ENCODE measurements at regions not wholly inside any gene's neighbourhood (a gene's known extent, or its start where the extent isn't known, plus 50 kb on each side); places are given as distances from the start of the nearest gene placed in this dataset.
"Not testable (repeated sequence)": the region's sequence is repeated elsewhere in the genome, so short reads cannot be mapped to it uniquely, and the experiment has no call there.

GRCh38 chr6:121868206-121868605 is 432.8 kb downstream of the GJA1 start:
- Mint-ChIP-seq H3K27ac (no peak overlapping the region), H3K4me3 (no peak overlapping the region), H3K27me3 (no peaks in the 10 kb centered on the region), H3K9me3 (peaks cover 4% of the 10 kb centered on the region), H3K4me1 (ENCODE audit: low read depth in 2 of 2) (no peaks in the 10 kb centered on the region), H3K36me3 (peaks cover 4% of the 10 kb centered on the region)
- ATAC-seq = no peak
- DNase-seq (ENCODE audit: low spot score) = no peak

- Mint-ChIP-seq H3K4me1 (ENCODE audit: low read depth in 2 of 2) (no peaks in the 10 kb centered on the region), H3K36me3 (peaks cover 4% of the 10 kb centered on the region), H3K27ac (no peak overlapping the region), H3K27me3 (no peaks in the 10 kb centered on the region), H3K9me3 (peaks cover 7% of the 10 kb centered on the region), H3K4me3 (no peak overlapping the region)
- no peak for ATAC-seq
- no peak for DNase-seq (ENCODE audit: low spot score)
Observed at GRCh38 chr6:121873595-121873994, 438.1 kb downstream of the GJA1 start.

- Mint-ChIP-seq H3K4me1 (ENCODE audit: low read depth in 2 of 2) (no peaks in the 10 kb centered on the region), H3K4me3 (no peak overlapping the region), H3K36me3 (peaks cover 4% of the 10 kb centered on the region), H3K27me3 (no peaks in the 10 kb centered on the region), H3K9me3 (peaks cover 10% of the 10 kb centered on the region), H3K27ac (no peak overlapping the region)
- ATAC-seq = no peak
- DNase-seq (ENCODE audit: low spot score) = no peak
Observed at GRCh38 chr6:121876721-121877120, 441.3 kb downstream of the GJA1 start.

GRCh38 chr6:121879149-121879548 is 443.7 kb downstream of the GJA1 start:
- Mint-ChIP-seq H3K36me3 (no peaks in the 10 kb centered on the region), H3K9me3 (peaks cover 5% of the 10 kb centered on the region), H3K4me3 (no peak overlapping the region), H3K27me3 (no peaks in the 10 kb centered on the region), H3K27ac (no peak overlapping the region), H3K4me1 (ENCODE audit: low read depth in 2 of 2) (no peaks in the 10 kb centered on the region)
- DNase-seq (ENCODE audit: low spot score) = no peak
- ATAC-seq = no peak

- Mint-ChIP-seq H3K4me3 (no peak overlapping the region), H3K27ac (no peak overlapping the region), H3K36me3 (no peaks in the 10 kb centered on the region), H3K4me1 (ENCODE audit: low read depth in 2 of 2) (no peaks in the 10 kb centered on the region), H3K27me3 (no peaks in the 10 kb centered on the region), H3K9me3 (peaks cover 15% of the 10 kb centered on the region)
- ATAC-seq = no peak
- DNase-seq (ENCODE audit: low spot score) = no peak
Observed at GRCh38 chr6:121880831-121881230, 445.4 kb downstream of the GJA1 start.

GRCh38 chr6:121881974-121882667 is 446.7 kb downstream of the GJA1 start:
- no peak for ATAC-seq
- Mint-ChIP-seq H3K27ac (no peak overlapping the region), H3K36me3 (no peaks in the 10 kb centered on the region), H3K4me3 (no peak overlapping the region), H3K9me3 (peaks cover 16% of the 10 kb centered on the region), H3K27me3 (no peaks in the 10 kb centered on the region), H3K4me1 (ENCODE audit: low read depth in 2 of 2) (no peaks in the 10 kb centered on the region)
- DNase-seq (ENCODE audit: low spot score) = no peak

- Mint-ChIP-seq H3K36me3 (no peaks in the 10 kb centered on the region), H3K4me3 (no peak overlapping the region), H3K4me1 (ENCODE audit: low read depth in 2 of 2) (no peaks in the 10 kb centered on the region), H3K27me3 (no peaks in the 10 kb centered on the region), H3K27ac (no peak overlapping the region), H3K9me3 (peaks cover 10% of the 10 kb centered on the region)
- no peak for ATAC-seq
- no peak for DNase-seq (ENCODE audit: low spot score)
Observed at GRCh38 chr6:121884091-121884490, 448.6 kb downstream of the GJA1 start.

GRCh38 chr6:121884620-121885019 is 449.2 kb downstream of the GJA1 start:
- no peaks in the 10 kb centered on the region for H3K27me3 Mint-ChIP-seq
- no peaks in the 10 kb centered on the region for H3K36me3 Mint-ChIP-seq
- no peak overlapping the region for H3K27ac Mint-ChIP-seq
- no peak for DNase-seq (ENCODE audit: low spot score)
- ATAC-seq = no peak
- no peak overlapping the region for H3K4me3 Mint-ChIP-seq
- H3K4me1 Mint-ChIP-seq (ENCODE audit: low read depth in 2 of 2) = no peaks in the 10 kb centered on the region
- H3K9me3 Mint-ChIP-seq = peaks cover 10% of the 10 kb centered on the region

- no peak overlapping the region for H3K27ac Mint-ChIP-seq
- ATAC-seq (no peak), DNase-seq (ENCODE audit: low spot score) (no peak)
- no peaks in the 10 kb centered on the region for H3K4me1 Mint-ChIP-seq (ENCODE audit: low read depth in 2 of 2)
- no peaks in the 10 kb centered on the region for H3K36me3 Mint-ChIP-seq
- H3K4me3 Mint-ChIP-seq = no peak overlapping the region
- peaks cover 10% of the 10 kb centered on the region for H3K9me3 Mint-ChIP-seq
- no peaks in the 10 kb centered on the region for H3K27me3 Mint-ChIP-seq
Observed at GRCh38 chr6:121885399-121886152, 450.1 kb downstream of the GJA1 start.

GRCh38 chr6:121886223-121886830 is 450.9 kb downstream of the GJA1 start:
- H3K27me3 Mint-ChIP-seq = no peaks in the 10 kb centered on the region
- DNase-seq (ENCODE audit: low spot score) = no peak
- H3K4me3 Mint-ChIP-seq = no peak overlapping the region
- ATAC-seq = no peak
- H3K9me3 Mint-ChIP-seq = peaks cover 10% of the 10 kb centered on the region
- no peaks in the 10 kb centered on the region for H3K36me3 Mint-ChIP-seq
- no peaks in the 10 kb centered on the region for H3K4me1 Mint-ChIP-seq (ENCODE audit: low read depth in 2 of 2)
- H3K27ac Mint-ChIP-seq = no peak overlapping the region

- H3K27ac Mint-ChIP-seq = no peak overlapping the region
- ATAC-seq (no peak), DNase-seq (ENCODE audit: low spot score) (no peak)
- no peaks in the 10 kb centered on the region for H3K36me3 Mint-ChIP-seq
- H3K4me1 Mint-ChIP-seq (ENCODE audit: low read depth in 2 of 2) = no peaks in the 10 kb centered on the region
- peaks cover 12% of the 10 kb centered on the region for H3K9me3 Mint-ChIP-seq
- H3K27me3 Mint-ChIP-seq = no peaks in the 10 kb centered on the region
- H3K4me3 Mint-ChIP-seq = no peak overlapping the region
Observed at GRCh38 chr6:121887724-121888123, 452.3 kb downstream of the GJA1 start.

GRCh38 chr6:121890307-121890910 is 455.0 kb downstream of the GJA1 start:
- no peaks in the 10 kb centered on the region for H3K4me1 Mint-ChIP-seq (ENCODE audit: low read depth in 2 of 2)
- ATAC-seq (no peak), DNase-seq (ENCODE audit: low spot score) (no peak)
- H3K27me3 Mint-ChIP-seq = no peaks in the 10 kb centered on the region
- H3K9me3 Mint-ChIP-seq = peaks cover 7% of the 10 kb centered on the region
- H3K36me3 Mint-ChIP-seq = no peaks in the 10 kb centered on the region
- H3K4me3 Mint-ChIP-seq = no peak overlapping the region
- no peak overlapping the region for H3K27ac Mint-ChIP-seq

- not testable (repeated sequence) for H3K4me3 Mint-ChIP-seq; H3K9me3 Mint-ChIP-seq; H3K27ac Mint-ChIP-seq; DNase-seq (ENCODE audit: low spot score); H3K4me1 Mint-ChIP-seq (ENCODE audit: low read depth in 2 of 2); H3K36me3 Mint-ChIP-seq; H3K27me3 Mint-ChIP-seq; ATAC-seq
Observed at GRCh38 chr6:121895731-121896130, 460.3 kb downstream of the GJA1 start.

- no peak overlapping the region for H3K27ac Mint-ChIP-seq
- no peak for DNase-seq (ENCODE audit: low spot score)
- no peaks in the 10 kb centered on the region for H3K4me1 Mint-ChIP-seq (ENCODE audit: low read depth in 2 of 2)
- H3K36me3 Mint-ChIP-seq = no peaks in the 10 kb centered on the region
- ATAC-seq = no peak
- no peak overlapping the region for H3K4me3 Mint-ChIP-seq
- peaks cover 2% of the 10 kb centered on the region for H3K9me3 Mint-ChIP-seq
- H3K27me3 Mint-ChIP-seq = no peaks in the 10 kb centered on the region
Observed at GRCh38 chr6:121896363-121896762, 460.9 kb downstream of the GJA1 start.

Data from natural killer cell treated with Interleukin-12 subunit alpha and Interleukin-12 subunit beta and Interleukin-15 and Interleukin-18, amount 100 ng/mL, for 72 hours (primary cell).